ENCODE measurements at regions not wholly inside any gene's neighbourhood (a gene's known extent, or its start where the extent isn't known, plus 50 kb on each side); places are given as distances from the start of the nearest gene placed in this dataset.

DNA sequence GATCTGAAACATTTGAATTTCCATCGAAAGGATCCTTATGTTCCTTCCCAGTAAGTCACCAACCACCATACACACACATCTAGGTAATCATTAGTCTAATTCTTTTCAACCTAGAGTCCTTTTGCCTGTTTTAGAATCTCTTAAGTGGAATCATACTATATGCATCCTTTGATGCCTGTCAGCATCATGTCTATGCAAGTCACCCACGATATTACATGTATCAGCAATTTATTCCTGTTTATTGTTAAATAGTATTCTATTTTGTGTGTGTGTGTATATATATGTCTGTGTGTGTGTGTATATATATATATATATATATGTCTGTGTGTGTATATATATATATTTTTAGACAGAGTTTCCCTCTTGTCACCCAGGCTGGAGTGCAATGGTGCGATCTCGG lies 78.9 kb upstream of the RPH3AL start:
- TF ChIP-seq, protein P1, sequence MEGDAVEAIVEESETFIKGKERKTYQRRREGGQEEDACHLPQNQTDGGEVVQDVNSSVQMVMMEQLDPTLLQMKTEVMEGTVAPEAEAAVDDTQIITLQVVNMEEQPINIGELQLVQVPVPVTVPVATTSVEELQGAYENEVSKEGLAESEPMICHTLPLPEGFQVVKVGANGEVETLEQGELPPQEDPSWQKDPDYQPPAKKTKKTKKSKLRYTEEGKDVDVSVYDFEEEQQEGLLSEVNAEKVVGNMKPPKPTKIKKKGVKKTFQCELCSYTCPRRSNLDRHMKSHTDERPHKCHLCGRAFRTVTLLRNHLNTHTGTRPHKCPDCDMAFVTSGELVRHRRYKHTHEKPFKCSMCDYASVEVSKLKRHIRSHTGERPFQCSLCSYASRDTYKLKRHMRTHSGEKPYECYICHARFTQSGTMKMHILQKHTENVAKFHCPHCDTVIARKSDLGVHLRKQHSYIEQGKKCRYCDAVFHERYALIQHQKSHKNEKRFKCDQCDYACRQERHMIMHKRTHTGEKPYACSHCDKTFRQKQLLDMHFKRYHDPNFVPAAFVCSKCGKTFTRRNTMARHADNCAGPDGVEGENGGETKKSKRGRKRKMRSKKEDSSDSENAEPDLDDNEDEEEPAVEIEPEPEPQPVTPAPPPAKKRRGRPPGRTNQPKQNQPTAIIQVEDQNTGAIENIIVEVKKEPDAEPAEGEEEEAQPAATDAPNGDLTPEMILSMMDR (conservative IDR thresholded peaks at IDR 0.05; ENCODE audit: control insufficient read depth, insufficient read depth, low read depth, low read length): no peak
- DNase-seq (ENCODE audit: low read depth): no peak

DNA sequence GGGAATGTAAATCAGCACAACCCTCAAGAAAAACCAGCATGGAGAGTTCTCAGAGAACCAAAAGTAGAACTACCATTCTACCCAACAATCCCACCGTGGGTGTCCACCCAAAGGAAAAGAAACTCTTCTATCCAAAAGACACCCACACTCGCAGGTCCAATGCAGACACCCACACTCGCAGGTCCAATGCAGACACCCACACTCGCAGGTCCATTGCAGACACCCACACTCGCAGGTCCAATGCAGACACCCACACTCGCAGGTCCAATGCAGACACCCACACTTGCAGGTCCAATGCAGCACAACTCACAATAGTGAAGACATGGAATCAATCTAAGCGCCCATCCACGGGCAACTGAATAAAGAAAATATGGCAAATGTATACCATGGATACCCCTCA lies 77.0 kb upstream of the RPH3AL start:
- no peak overlapping the region for H3K4me3 ChIP-seq (ENCODE audit: control insufficient read depth, low read depth, low read length)
- no peak for DNase-seq (ENCODE audit: low read depth)
- TF ChIP-seq, protein P1 (conservative IDR thresholded peaks at IDR 0.05; ENCODE audit: control insufficient read depth, insufficient read depth, low read depth, low read length): no peak

More for the DNA sequence above, 78.9 kb upstream of the RPH3AL start:
- no peak overlapping the region for H3K4me3 ChIP-seq (ENCODE audit: control insufficient read depth, low read depth, low read length)

- no peak overlapping the region for H3K4me3 ChIP-seq (ENCODE audit: control insufficient read depth, low read depth, low read length)
- DNase-seq (ENCODE audit: low read depth): no peak
- TF ChIP-seq, protein P1 (conservative IDR thresholded peaks at IDR 0.05; ENCODE audit: control insufficient read depth, insufficient read depth, low read depth, low read length): no peak
Observed at GRCh38 chr17:428414-428813, 75.8 kb upstream of the RPH3AL start.

DNA sequence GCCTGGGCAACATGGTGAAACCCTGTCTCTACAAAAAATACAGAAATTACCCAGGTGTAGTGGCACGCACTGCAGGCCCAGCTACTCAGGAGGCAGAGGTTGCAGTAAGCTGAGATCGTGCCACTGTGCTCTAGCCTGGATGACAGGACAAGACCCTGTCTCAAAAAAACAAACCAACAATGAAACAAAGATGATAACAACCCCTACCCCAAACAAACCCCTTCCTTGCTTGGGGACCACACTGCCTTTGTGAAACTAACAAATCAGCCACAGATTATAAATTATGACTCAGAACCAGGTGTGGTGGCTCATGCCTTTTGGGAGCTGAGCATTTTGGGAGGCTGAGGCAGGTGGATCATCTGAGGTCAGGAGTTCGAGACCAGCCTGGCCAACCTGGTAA lies 75.3 kb upstream of the RPH3AL start:
- TF ChIP-seq, protein P1 (conservative IDR thresholded peaks at IDR 0.05; ENCODE audit: control insufficient read depth, insufficient read depth, low read depth, low read length): no peak
- no peak for DNase-seq (ENCODE audit: low read depth)

DNA sequence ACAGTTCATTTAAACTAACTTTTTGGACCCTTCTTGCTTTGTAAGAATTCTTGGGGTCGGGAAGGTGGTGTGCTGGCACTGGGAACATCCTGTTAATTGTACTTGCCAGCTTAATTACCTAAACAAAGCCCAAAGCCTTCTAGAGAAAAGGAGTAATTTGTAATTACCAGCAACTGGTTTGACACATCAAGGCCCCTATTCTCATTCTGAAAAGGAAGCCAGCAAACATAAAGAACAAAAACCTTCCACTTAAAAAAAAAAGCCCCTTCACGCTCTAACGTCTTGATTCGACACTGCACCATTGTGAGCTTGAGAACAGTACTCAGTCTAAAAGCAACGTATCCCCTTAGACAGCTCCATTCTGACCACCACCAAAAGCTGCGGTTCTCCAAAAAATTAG lies 74.7 kb upstream of the RPH3AL start:
- DNase-seq (ENCODE audit: low read depth): no peak
- TF ChIP-seq, protein P1 (conservative IDR thresholded peaks at IDR 0.05; ENCODE audit: control insufficient read depth, insufficient read depth, low read depth, low read length): no peak

More for the DNA sequence above, 75.3 kb upstream of the RPH3AL start:
- H3K4me3 ChIP-seq (ENCODE audit: control insufficient read depth, low read depth, low read length): no peak overlapping the region

DNA sequence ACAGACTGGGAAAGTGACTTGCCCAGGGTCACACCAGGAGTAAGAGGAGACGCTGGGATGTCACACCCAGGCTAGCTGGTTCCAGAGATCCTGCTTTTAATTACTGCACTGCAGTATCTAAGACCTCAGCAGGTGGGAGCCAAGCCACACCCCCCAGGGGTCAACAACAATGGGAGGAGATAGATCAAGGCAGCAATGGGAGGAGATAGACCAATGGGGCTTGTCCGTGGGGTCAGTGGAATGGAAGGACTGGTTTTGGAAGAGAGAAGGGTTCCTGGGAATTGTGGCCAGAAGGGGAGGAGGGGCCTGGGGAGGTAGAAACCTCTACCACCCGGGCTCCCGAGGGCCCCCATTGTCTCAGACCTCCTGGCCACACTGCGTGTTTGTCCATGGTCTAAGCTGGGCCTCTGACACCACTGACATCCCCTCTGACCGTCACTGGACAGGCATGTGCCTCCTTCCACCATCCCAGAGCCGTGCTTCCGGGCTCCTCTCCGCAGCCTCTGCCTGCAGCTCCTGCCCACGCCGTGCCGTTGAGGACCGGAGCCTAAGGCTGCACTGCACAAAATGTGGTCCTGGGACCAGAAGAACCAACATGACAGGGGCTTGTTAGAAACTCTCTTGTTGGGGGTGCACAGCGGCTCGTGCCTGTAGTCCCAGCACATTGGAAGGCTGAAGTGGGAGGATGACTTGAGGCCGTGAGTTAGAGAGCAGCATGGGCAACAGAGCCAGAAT lies 69.8 kb upstream of the RPH3AL start:
- no peak overlapping the region for H3K4me3 ChIP-seq (ENCODE audit: control insufficient read depth, low read depth, low read length)
- no peak for DNase-seq (ENCODE audit: low read depth)
- TF ChIP-seq, protein P1 (conservative IDR thresholded peaks at IDR 0.05; ENCODE audit: control insufficient read depth, insufficient read depth, low read depth, low read length): no peak

More for the DNA sequence above, 74.7 kb upstream of the RPH3AL start:
- H3K4me3 ChIP-seq (ENCODE audit: control insufficient read depth, low read depth, low read length): no peak overlapping the region

All from fibroblast of mammary gland (primary cell).